ENCODE measurements at regions not wholly inside any gene's neighbourhood (a gene's known extent, or its start where the extent isn't known, plus 50 kb on each side); places are given as distances from the start of the nearest gene placed in this dataset.
A peak's percentile ranks its signal among the peaks of the same experiment; 100 is the strongest.

DNA sequence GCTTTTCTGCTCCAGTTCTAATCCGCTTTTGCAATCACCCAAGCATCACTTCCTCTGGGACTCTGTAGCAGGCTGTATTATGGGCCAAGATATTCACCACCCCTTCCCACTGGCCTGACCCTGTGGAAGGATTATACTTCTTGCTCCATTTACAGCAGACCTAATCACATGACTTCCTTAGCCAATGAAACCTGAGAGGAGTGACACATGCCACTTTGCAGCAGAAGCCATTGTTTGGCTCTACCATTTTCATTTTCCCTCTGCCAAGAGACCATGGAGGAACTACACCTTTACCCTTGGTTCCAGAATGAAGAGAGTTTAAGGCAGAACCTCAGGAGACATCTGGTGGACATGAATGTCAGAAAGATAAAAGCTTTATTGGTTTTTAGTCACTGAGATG, 134.9 kb upstream of the HSD17B12 start:
- no peaks in the 10 kb centered on the region for H3K9me3 ChIP-seq
- intact Hi-C loops (cut with DNase I; ENCODE audit: low total_unique reads), result no loop called here
- no peak overlapping the region for H3K4me3 ChIP-seq
- no peaks in the 10 kb centered on the region for H3K27me3 ChIP-seq
- no peaks in the 10 kb centered on the region for H3K36me3 ChIP-seq (ENCODE audit: low read depth, missing control alignments)
- H3K27ac ChIP-seq, result peak overlapping the region in 1 of 2 donors; percentile 92
- TF ChIP-seq, protein P1, sequence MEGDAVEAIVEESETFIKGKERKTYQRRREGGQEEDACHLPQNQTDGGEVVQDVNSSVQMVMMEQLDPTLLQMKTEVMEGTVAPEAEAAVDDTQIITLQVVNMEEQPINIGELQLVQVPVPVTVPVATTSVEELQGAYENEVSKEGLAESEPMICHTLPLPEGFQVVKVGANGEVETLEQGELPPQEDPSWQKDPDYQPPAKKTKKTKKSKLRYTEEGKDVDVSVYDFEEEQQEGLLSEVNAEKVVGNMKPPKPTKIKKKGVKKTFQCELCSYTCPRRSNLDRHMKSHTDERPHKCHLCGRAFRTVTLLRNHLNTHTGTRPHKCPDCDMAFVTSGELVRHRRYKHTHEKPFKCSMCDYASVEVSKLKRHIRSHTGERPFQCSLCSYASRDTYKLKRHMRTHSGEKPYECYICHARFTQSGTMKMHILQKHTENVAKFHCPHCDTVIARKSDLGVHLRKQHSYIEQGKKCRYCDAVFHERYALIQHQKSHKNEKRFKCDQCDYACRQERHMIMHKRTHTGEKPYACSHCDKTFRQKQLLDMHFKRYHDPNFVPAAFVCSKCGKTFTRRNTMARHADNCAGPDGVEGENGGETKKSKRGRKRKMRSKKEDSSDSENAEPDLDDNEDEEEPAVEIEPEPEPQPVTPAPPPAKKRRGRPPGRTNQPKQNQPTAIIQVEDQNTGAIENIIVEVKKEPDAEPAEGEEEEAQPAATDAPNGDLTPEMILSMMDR (IDR thresholded peaks at IDR 0.05), result no peak
- no peak for TF ChIP-seq POLR2A (IDR thresholded peaks at IDR 0.05)
- H3K4me1 ChIP-seq, result peaks cover 36% of the 10 kb centered on the region
- WGBS, 2 donors, result 57 to 83% methylated on average over 1 of the region's 1 CpG
- DNase-seq, result no peak

DNA sequence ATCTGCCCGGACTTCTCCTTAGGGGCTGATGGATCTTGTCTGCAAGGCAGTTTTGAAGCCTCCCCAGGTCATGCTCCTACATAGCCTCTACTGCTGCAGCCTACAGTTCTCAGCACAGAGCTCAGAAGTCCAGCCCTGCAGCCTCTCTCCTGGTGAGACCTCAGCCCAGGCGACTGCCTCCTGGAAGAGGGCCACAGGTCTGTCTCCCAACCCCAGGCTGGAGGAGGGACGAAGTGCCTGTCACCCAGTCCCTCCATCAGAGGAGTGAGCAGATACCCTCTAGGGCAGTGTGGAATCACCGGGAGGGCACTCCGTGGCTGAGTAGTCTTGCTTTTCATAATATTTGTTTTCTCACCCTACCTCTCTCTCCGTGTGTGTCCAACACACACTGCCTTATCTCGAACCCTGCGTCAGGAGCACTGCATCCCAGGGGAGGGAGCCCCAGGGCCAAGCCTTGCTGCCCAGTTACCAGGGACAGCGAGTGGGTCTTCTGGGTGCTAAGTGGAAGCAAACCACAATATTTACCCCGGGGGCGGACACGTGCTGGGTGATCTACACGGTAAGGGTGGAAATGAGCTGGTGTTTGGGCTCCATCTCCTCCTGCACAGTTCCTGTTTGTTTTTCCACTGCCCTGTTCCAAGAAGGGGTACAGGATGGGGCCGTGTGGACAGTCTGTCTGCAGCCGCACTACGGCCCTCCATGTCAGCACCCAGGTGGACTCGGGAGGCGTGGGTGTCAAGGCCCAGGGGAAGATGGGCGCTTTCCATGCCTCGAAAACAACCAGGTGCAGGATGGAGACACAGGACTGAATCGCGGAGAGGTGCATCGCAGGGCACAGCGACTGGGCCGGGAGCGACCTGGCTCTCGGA, 133.7 kb upstream of the HSD17B12 start:
- Histone ChIP-seq H3K36me3 (ENCODE audit: low read depth, missing control alignments) (no peaks in the 10 kb centered on the region), H3K9me3 (no peaks in the 10 kb centered on the region), H3K4me1 (peaks cover 36% of the 10 kb centered on the region), H3K27ac (peak overlapping the region; percentile 92 to 94), H3K27me3 (no peaks in the 10 kb centered on the region), H3K4me3 (peak overlapping the region; percentile 50 to 63)
- intact Hi-C loops (cut with DNase I; ENCODE audit: low total_unique reads), result no loop called here
- DNase-seq, result no peak
- WGBS, 2 donors, result 25 to 28% methylated on average over 18 to 27 of the region's 27 CpGs
- TF ChIP-seq POLR2A (IDR thresholded peaks at IDR 0.05), result no peak
- TF ChIP-seq, protein P1 (IDR thresholded peaks at IDR 0.05), result no peak

DNA sequence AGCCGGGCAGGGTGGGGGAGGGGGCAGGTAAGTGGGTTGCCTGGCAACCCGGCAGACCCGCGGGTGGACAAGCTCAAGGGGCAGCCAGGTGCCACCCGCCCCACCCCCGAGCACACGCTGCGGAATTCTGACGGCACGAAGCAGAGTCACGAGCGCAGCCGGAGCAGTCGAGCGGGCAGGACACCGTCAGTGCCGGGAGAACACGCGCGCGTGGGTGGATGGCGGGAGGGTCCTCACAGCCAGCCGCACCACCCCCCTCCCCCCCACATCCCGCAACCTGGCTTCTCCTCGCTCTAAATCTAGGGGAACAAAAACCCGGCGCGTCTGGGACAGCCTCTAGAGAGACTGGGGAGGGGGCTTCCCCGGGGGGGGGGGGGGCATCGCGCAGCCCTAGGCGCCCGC, 133.1 kb upstream of the HSD17B12 start:
- WGBS, 2 donors, result 1% methylated on average over 28 of the region's 33 CpGs; no CpG with 5 or more reads in 1 of the 2 donors
- no peaks in the 10 kb centered on the region for H3K9me3 ChIP-seq
- H3K27ac ChIP-seq, result peak overlapping the region; percentile 92 to 94
- no peaks in the 10 kb centered on the region for H3K27me3 ChIP-seq
- TF ChIP-seq POLR2A (IDR thresholded peaks at IDR 0.05), result no peak
- TF ChIP-seq, protein P1 (IDR thresholded peaks at IDR 0.05), result no peak
- peak; percentile 58 for DNase-seq
- no peaks in the 10 kb centered on the region for H3K36me3 ChIP-seq (ENCODE audit: low read depth, missing control alignments)
- intact Hi-C loops (cut with DNase I; ENCODE audit: low total_unique reads), result no loop called here
- peaks cover 31% of the 10 kb centered on the region for H3K4me1 ChIP-seq
- H3K4me3 ChIP-seq, result peak overlapping the region; percentile 50 to 63

DNA sequence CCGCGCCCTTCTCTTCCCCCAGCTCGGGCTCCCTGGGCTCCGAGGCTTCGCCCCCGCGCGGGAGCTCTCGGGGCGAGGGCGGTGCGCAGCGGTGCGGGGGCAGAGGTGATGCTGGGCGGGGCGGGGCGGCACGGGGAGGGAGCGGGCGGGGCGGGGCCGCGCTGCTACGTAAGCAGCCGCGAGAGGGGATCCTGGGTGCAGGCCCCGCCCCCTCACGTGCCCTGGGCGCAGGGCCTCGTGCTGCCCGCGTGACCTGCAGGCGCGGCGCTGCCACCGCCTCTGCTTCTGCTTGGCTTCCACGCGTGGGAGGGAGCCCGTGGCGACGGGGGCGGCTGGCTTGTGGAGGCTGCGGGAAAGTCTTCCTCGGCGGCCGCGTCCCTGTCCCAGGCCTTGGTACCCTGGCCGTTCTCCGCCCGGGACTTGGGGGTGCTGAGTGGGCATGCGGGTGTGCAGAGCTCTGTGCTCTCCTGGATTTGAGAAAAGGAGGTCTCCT, 132.6 kb upstream of the HSD17B12 start:
- WGBS, 2 donors, result 35% methylated on average over 7 of the region's 51 CpGs; no CpG with 5 or more reads in 1 of the 2 donors

More for the DNA sequence above, 132.6 kb upstream of the HSD17B12 start:
- H3K27ac ChIP-seq, result peak overlapping the region; percentile 92 to 94
- TF ChIP-seq, protein P1 (IDR thresholded peaks at IDR 0.05), result no peak
- no peak for TF ChIP-seq POLR2A (IDR thresholded peaks at IDR 0.05)
- DNase-seq, result peak; percentile 91
- peak overlapping the region; percentile 50 to 63 for H3K4me3 ChIP-seq
- peaks cover 31% of the 10 kb centered on the region for H3K4me1 ChIP-seq
- intact Hi-C loops (cut with DNase I; ENCODE audit: low total_unique reads), result no loop called here
- no peaks in the 10 kb centered on the region for H3K27me3 ChIP-seq
- H3K36me3 ChIP-seq (ENCODE audit: low read depth, missing control alignments), result no peaks in the 10 kb centered on the region
- no peaks in the 10 kb centered on the region for H3K9me3 ChIP-seq

All from testis (tissue), 2 donors.